HG02884 (cell line): ENCODE measurements at regions not wholly inside any gene's neighbourhood (a gene's known extent, or its start where the extent isn't known, plus 50 kb on each side); places are given as distances from the start of the nearest gene placed in this dataset.

ENCODE experiments used
- ATAC-seq: cut with Tn5 transposase; IDR thresholded peaks from one replicate; pipeline ENCODE4 v1.9.1; 2021; ENCODE audit warnings: mild to moderate bottlenecking, moderate library complexity; ENCODE audit not compliant: unreplicated experiment

DNA sequence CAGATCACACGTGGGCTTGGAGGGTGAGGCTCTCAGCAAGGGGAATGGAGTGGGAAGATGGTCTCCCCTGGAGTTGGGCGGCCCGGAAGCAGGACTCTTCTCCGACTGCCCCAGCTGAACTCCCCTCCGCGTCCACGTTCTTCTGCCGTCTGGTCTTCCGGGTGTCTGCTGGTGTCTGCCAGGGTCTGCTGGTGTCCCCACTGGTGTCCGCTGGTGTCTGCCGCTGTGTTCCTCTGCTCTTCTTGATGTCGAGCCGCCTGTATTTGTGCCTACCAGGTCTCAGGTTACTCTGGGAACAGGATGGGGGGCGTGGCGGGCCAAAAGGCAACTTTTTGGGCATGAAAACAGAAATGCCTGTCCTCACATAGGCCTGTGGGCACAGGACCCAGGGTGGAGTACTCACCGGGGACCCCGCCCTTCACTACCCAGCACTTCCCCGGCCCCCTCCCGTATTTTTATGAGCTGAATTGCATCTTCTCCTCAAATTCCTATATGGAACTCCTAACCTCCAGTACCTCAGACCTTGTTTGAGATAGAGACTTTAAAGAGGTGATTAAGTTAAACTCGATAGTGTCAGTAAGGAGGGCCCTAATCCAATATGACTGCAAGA, 675.4 kb downstream of the SEMA5A start:
- ATAC-seq: no peak

DNA sequence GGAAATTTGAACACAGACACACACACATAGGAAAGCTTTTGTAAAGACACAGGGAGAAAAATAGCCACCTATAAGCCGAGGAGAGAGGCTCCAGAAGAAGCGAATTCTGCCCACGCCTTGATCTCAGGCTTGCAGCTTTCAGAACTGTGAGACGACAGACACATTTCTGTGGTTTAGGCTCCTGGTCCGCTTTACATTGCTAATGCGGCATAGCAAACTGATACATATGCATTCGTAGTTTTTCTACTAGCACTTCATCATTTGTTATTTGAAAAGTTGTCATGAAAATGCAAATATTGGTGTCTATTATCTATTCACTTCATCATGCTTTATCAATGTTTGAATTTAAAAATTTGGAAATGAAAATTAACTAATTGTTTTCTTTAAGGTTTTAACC, 674.9 kb downstream of the SEMA5A start:
- ATAC-seq: no peak

DNA sequence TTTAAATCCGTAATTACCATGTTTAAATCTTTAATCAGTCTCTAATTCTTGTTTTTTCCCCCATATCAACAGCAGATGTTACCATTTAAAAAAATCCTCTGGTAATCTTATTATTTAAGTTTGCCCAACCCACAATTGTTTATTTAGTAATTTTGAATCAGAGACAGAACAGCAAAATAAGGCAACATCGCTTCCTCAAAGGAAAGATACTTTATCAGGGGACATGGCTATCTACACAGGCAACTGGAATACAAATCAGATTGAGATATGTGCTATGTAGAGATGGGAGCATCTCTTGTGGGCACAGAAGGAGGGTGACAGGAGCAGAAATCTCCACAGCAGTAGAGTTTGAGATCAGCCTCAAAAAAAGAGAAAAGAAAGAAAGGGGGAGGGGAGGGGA, 674.4 kb downstream of the SEMA5A start:
- no peak for ATAC-seq

DNA sequence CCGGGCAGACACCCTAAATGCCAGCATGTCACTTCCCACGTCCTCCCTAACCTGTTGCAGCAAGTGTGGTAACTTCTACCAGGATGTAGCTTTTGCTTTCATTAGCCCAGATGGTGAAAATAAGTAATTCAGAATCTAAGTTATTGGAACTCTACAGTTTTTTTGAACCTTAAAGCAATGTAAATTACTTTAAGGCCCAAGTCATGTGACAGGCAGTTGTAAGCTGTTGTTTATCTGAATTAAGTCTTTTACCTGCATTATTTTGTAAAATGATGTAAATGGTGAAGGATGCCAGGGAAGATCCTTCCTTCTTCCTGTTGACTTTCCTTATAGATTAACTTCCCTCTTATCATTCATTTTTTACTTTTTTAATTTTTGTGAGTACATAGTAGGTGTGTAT, 670.2 kb downstream of the SEMA5A start:
- no peak for ATAC-seq

DNA sequence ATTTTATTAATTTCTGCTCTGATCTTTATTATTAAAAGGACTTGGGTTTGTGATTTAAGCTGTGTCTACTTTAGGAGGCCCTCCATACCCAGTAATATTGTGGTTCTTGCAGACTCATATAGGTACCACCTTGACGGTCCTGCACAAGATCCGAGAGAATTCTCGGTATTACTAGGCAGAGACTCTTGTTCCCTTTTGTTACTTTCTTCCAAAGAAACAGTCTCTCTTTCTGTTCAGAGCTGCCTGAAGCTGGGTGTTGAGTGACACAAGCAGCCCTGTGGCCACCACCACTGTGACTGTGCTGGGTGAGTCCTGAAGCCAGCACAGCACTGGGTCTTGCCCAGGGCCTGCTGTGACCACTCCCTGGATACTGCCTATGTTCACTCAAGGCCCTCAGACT, 666.6 kb downstream of the SEMA5A start:
- no peak for ATAC-seq

DNA sequence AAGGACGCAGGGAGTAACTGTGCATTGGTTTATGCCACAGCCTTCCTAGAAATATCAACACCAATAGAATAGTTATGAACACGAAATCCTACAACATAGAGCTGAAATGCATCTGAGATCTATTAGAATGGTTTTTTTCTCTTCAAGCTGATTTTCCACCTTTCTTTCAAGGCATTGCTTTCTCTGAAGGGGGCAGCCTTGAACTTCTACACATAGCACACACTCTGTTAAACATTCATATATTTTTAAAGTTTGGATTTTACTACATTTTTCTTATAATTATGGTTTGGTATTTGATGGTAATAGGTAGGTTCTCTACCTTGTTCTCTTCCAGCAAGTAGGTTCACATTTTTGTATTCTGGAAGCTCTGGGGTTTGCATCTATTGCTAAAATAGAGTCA, 661.8 kb downstream of the SEMA5A start:
- no peak for ATAC-seq

DNA sequence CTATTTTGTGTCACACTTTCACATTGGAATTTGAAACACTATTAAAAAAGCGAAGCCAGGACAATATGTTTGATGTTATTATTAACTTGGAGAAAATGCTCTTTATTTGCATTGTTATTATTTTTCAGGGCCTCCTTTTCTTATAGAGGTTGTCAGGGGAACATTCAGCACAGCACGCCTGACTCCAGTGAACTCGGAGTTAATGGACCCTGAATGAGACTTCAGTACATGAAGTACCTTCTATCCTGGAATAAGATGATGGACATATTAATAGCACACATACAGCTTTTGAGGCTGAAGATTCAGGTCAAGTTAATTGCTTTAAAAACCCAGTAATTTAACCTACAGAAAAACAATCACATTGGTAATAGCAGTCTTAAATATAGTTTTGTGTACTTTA, 652.9 kb downstream of the SEMA5A start:
- ATAC-seq: no peak

DNA sequence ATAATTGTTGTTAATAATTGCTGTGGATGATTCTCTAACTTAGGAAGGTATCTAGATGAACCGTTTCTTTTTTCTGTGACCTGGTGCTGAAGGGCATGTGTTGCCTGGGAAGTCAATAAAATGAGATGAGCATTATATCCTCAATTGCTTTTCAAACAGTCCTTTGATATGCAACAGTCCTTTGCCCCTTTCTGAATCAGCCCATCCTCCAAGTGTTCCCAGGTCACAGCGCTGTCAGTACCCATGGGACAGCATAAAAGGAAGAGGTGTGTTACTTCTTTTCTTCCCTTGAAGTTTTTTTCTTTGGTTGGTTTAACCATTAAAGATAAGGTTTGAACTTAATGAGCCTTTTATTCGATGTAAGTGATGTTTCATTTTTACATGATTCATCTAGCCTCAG, 651.8 kb downstream of the SEMA5A start:
- ATAC-seq: no peak

DNA sequence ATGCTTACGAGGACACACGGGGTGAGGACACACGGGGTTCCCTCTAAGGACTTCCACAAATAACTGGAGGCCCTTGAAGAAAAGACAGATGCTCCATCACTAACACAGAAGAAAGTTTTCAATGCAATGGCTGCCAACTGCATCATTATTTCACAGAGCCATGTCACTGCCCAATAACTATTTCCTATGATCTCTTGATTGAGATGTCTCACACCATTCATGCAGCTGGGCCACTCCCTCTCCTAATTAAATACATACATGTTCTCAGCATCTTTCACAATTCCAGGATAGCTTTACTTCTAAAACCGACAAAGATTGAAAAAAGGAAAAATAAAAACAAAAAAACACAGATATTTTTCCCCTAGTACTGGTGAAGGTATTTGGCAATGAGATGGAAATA, 650.8 kb downstream of the SEMA5A start:
- no peak for ATAC-seq

DNA sequence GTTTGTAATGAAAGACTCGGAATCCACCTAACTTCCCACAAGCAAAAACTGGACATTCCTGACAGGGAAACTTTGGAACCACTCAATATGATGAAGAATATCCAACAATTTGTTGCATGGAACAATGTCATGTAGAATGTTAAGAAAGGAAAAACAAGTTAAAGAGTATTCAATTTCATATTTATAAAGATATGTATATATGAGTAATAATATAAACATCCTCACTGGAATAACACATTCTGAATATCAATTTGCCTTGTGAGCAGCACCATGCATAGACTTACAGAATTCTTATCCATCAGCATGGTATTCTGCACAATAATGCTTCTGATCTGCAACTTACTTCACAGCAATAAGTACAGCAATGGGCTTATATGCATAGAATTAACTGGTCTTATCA, 650.3 kb downstream of the SEMA5A start:
- ATAC-seq: no peak

DNA sequence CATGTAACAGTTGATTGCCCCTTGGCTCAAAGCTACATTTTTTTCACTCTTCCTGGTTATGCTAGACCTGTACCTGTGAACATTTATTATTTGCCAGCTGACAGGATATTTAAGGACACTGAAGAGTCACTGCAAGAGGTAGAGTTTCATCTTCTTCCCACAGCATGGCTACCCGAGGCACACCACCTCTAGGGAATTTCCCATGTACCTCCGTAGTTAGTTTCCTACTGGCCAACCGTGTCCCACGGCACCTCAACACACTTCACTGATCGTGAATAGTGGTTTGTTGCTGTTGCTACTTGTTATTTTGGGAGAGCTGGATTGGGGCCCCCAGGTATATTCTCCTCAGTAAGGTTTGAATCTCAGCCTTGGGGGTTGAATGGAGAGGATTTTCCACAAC, 648.6 kb downstream of the SEMA5A start:
- ATAC-seq: no peak

DNA sequence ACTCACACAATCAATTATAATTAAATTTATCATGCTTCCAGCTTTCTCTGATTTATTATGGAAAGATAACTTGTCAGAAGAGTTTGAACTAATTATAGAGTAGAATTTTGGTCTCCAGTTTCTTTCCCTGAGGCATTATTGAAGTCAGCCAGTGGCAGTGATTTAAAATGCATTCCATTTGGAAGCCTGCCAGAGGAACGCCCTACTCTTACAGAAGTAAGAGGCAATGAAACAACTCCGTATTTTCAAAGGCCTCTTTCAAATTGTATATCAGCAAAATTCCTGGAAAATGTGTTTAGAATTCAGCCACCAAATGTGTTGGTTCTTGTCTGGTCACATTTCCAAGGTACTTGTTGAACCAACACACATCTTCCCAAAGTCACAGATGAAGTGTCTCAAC, 640.9 kb downstream of the SEMA5A start:
- no peak for ATAC-seq

DNA sequence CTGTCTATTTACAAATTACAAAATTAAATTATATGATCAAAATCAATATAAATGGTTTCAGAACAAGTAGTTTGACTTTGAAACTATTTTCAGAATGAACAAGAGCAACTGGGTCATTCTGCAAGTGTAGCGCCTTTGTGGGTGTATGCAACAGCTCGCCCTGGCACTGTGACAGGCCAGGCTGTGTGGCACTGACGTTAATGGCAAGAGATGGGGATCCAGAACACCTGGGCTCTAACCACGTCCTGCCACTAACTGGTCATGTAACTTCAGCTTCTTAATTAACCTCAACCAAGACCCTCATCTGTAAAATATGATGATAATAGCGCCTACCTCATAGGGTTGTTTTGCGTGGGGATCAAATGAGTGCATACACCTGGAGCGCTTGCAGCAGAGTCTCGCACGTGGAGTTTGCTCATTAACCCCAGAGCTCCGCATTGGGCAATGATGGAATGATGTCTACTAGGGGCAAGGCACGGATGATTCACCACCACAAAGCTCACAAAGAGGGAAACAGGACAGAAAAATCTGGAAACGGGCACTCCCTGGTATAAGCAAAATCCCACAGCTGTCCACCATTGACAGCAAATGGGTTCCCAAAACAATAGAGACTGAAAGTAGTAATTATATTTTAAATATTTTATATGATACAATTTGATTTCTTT, 639.4 kb downstream of the SEMA5A start:
- ATAC-seq: no peak

DNA sequence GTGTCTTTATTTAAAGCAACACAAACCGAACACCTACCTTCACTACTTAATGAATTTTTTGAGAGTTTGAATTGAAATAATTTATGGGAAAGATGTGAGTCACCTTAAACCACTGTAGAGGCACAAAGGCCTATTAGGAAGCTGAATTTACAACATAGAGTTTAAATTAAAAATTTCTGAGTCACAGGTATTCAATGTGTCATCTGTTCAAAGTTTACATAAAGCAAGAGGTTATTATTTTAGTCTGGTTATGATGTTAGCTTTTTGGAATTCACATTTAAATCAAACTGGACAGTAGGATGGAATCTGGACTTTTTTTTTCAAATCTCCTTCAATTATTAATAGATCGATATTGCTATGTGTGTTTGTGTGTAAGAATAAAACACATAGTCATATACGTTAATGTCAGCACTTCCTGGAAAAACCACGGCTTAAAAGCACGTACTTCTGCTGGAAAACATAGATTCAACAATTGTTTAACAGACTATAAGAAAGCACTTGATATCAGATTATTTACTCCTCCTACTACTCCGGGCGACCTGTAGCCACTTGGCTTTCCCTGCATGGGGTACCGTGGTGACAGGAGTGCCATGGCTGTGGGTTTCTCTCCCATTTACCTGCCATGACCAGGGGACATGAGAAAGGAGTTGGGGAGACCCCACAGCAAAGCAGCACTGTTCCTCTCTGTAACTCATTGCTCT, 638.6 kb downstream of the SEMA5A start:
- ATAC-seq: no peak

DNA sequence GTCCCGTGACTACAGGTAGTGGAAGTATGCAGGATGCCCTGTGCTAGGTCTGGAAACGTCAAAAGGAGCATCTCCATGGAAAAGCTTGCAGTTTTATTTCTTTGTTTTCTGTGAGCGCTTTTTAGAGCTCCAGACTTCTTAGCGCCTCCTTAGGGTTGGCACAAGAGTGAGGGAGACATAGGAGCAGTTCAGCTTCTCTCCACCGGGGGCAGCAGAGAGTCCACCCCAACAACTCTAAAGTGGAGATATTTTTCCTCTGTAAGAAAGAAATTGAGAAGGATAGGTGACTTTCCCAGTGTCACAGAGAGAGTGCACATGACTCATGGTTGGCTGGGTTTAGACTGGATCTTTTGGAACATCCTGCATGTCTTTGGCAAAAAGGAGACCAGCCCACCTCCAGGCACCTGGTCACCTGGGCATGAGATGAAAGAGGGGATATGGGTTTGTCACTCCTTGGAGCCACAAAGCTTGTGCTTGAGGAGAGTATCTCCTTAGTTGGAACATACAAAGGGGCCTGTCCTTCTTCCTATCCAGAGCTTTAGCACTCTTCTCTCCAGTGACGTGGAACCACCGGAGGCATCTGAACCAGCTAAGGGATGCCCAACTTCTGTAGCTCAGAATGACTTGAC, 637.7 kb downstream of the SEMA5A start:
- ATAC-seq: peak; percentile 85

DNA sequence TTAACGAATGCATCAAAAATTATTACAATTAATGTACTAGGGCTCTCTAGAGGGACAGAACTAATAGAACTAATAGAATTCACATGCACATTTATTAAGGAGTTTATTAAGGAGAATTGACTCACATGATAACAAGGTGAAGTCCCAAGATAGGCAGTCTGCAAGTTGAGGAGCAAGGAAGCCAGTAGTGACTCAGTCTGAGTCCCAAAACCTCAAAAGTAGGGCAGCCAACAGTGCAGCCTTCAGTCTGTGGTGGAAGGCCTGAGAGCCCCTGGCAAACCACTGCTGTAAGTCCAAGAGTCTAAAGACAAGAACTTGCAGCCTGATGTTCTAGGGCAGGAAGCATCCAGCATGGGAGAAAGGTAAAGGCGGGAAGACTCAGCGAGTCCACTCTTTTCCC, 633.8 kb downstream of the SEMA5A start:
- no peak for ATAC-seq

DNA sequence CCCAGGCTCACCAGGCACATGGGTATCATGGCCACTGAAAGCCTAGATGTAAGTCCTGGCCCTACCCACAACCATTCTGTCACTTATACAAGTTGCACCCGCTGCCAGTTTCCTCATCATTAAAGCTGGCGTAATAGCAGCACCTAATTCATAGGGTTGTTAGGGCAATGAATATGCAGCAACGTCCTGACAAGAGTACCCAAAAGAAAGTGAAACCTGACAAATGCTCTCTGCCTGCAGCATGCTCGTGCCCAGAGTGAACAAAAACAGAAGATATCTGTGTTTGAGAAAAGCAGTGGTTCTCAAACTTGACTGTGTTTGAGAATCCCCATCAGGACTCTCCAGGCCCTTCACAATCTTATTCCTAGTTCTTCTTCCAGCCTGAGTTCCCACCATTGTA, 632.4 kb downstream of the SEMA5A start:
- no peak for ATAC-seq

DNA sequence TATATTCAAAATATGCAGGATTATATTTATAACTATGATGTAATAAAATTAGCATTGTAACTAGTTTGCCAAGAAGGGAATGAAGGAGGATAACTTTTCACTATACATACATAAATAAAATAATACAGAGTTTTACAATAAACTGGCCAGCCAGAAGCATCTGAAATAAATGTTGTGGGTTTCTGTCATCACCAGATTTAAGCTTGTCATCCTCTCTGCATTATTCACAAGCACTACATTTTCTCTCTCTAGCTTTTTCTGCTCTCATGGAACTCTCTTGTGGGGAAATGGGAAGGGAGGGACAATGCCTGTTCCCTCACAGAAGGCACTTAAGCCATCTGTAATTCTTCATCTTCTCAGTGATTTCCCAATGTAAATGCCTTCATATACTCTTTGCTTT, 626.8 kb downstream of the SEMA5A start:
- no peak for ATAC-seq

DNA sequence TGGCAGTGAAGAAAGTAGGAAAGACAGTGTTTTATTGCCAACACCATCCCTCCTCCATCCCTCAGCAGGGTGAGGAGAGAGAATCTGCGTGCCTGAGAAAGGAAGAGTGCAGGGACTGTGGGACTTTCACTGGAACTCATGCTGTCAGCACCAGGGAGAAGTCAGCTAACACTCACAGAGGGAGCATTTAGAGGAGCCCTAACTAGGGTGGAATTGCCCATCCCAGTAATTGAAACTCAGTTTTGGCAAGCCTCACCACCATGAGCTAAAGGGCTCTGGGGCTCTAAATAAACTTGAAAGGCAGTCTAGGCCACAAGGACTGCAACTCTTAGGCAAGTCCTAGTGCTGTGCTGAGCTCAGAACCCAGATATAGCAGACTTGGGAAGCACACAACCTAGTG, 622.3 kb downstream of the SEMA5A start:
- no peak for ATAC-seq

DNA sequence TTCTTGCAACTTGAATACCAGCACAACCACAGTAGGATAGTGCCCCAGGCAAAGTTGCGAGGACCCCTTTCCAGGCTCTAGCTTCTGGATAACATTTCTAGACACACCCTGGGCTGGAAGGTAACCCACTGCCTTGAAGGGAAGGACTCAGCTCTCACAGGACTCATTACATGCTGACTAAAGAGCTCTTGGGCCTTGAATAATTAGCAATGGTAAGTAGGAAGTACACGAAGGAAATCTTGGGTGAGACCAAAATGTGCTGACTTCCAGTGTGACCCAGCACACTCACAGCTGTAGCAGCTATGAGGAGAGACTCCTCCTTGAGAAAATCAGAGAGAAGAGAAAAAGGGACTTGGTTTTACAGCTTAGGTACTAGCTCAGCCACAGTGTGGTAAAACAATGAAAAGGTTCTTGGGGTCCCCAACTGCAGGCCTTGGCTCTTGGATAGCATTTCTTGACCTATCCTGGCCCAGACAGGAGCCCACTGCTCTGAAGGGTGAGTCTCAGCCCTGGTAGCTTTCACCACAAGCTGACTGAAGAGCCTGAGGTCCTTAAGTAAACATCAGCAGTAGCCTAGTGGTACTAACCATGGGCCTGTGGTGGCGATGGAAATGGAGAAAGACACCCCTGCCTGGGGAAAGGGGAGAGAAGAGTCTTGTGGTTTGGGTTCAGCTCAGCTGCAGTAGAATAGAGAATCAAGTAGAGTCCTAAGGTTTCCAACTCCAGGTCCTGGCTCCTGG, 621.7 kb downstream of the SEMA5A start:
- no peak for ATAC-seq

DNA sequence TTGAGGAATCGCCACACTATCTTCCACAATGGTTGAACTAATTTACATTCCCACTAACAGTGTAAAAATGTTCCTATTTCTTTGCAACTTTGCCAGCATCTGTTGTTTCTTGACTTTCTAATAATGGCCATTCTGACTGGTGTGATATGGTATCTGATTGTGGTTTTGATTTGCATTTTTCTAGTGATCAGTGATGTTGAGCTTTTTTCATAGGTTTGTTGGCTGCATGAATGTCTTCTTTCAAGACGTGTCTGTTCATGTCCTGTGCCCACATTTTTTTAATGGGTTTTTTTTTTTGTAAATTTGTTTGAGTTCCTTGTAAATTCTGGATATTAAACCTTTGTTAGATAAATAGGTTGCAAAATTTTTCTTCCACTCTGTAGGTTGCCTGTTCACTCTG, 615.9 kb downstream of the SEMA5A start:
- no peak for ATAC-seq
